K562 (cell line): ENCODE measurements at regions not wholly inside any gene's neighbourhood (a gene's known extent, or its start where the extent isn't known, plus 50 kb on each side); places are given as distances from the start of the nearest gene placed in this dataset.

Source experiments
- ATAC-seq: fragments of 200-7000 bp; cut with Tn5 transposase; 3 replicates; pipeline ENCODE4 v1.9.1; 2020; ENCODE audit warnings: moderate library complexity
- BruUV-seq: library from RNA; stranded (reverse); fragments of 400-500 nt; replicated peaks from 2 replicates; lab custom pipeline; 2021; lab: Mats Ljungman, UMichigan
- CTCF ChIA-PET: fragments of 300-600 bp; formaldehyde crosslinking; extraction: SDS; loops from one replicate; lab custom pipeline; 2021; ENCODE audit warnings: low intra/inter-chr PET ratio; lab: Yijun Ruan, JAX
- POLR2A ChIA-PET: fragments of 300-600, 350-650 bp; sonication (Branson Sonifier 250); formaldehyde crosslinking; extraction: SDS; loops from one replicate; lab custom pipeline; 2021; ENCODE audit warnings: antibody characterized with exemption, inconsistent platforms; lab: Yijun Ruan, JAX
- DNase-seq, 4 experiments: peaks; one replicate each; pipeline versions ENCODE4 v3.0.0 to v3.0.0-alpha.2; 2011 to 2018; ENCODE audit warnings: low spot score in 3 of 4, mixed read lengths in 3 of 4; ENCODE audit errors: extremely low read depth in 1 of 4
- FAIRE-seq: peaks from 2 replicates; lab custom pipeline; 2011; peaks lifted over from hg19 to GRCh38; lab: Jason Lieb, UNC
- H2AFZ ChIP-seq: 2 replicates; pipeline ENCODE4 v1.6.0; 2011; ENCODE audit warnings: low read depth, low read length, control low read depth, inconsistent platforms
- H3K27ac ChIP-seq: fragments of 200-600 bp; 3 replicates; pipeline ENCODE4 v1.8.0; 2011; ENCODE audit warnings: low read depth, mild to moderate bottlenecking, control low read depth, inconsistent platforms, low read length, moderate library complexity, mixed read lengths; ENCODE audit errors: extremely low read depth
- H3K27me3 ChIP-seq, 2 experiments: fragments of 300-600 bp in 1 of 2; 2 replicates in 1 of 2; 3 replicates in 1 of 2; pipeline versions ENCODE4 v1.6.0 to v1.8.0; 2011; ENCODE audit warnings: inconsistent platforms in 2 of 2, low read length in 2 of 2, mild to moderate bottlenecking in 1 of 2, mixed read lengths in 1 of 2, moderate library complexity in 1 of 2; ENCODE audit not compliant: control insufficient read depth in 2 of 2, insufficient read depth in 2 of 2
- H3K36me3 ChIP-seq: fragments of 300-600 bp; 3 replicates; pipeline ENCODE4 v1.8.0; 2011; ENCODE audit warnings: mild to moderate bottlenecking, low read length, inconsistent platforms; ENCODE audit not compliant: control insufficient read depth, insufficient read depth
- H3K4me1 ChIP-seq, 2 experiments: fragments of 200-600 bp in 1 of 2; replicated peaks in 1 of 2; 2 replicates in 1 of 2; 3 replicates in 1 of 2; pipeline versions ENCODE4 v1.5.1 to v1.8.0; 2011; ENCODE audit warnings: inconsistent platforms in 2 of 2, low read length in 2 of 2, mild to moderate bottlenecking in 1 of 2, mixed read lengths in 1 of 2, moderate library complexity in 1 of 2; ENCODE audit not compliant: control insufficient read depth in 2 of 2, insufficient read depth in 2 of 2
- H3K4me2 ChIP-seq: 2 replicates; pipeline ENCODE4 v1.6.1; 2011; ENCODE audit warnings: low read length, control low read depth, inconsistent platforms, mixed read lengths; ENCODE audit not compliant: insufficient read depth
- H3K4me3 ChIP-seq: fragments of 200-600 bp; sonication (generic), shearing (Covaris generic); 2 replicates; pipeline ENCODE4 v1.5.1; 2016; ENCODE audit warnings: control low read depth, inconsistent platforms
- H3K79me2 ChIP-seq: fragments of 200-600 bp; 3 replicates; pipeline ENCODE4 v1.8.0; 2011; ENCODE audit warnings: low read length, inconsistent platforms; ENCODE audit not compliant: control insufficient read depth, insufficient read depth
- H3K9ac ChIP-seq, 2 experiments: 2 replicates each; pipeline versions ENCODE4 v1.6.0 to v1.6.1; 2011; ENCODE audit warnings: low read depth in 2 of 2, low read length in 2 of 2, control low read depth in 1 of 2, inconsistent platforms in 1 of 2, mild to moderate bottlenecking in 1 of 2, mixed read lengths in 1 of 2; ENCODE audit not compliant: insufficient read depth in 1 of 2
- H3K9me1 ChIP-seq: one replicate; pipeline ENCODE4 v1.6.0; 2011; ENCODE audit warnings: inconsistent platforms, mild to moderate bottlenecking, low read length, moderate library complexity; ENCODE audit not compliant: control insufficient read depth, insufficient read depth
- H3K9me3 ChIP-seq: replicated peaks from 2 replicates; pipeline ENCODE4 v1.5.1; 2011; ENCODE audit warnings: low read depth, low read length, inconsistent platforms; ENCODE audit not compliant: control insufficient read depth, insufficient read depth
- H4K20me1 ChIP-seq: replicated peaks from 2 replicates; pipeline ENCODE4 v1.6.1; 2011; ENCODE audit warnings: low read length, inconsistent platforms, mixed read lengths; ENCODE audit not compliant: control insufficient read depth, insufficient read depth
- ARID3B ChIP-seq: fragments of 250-450 bp; sonication (Bioruptor Pico); IDR thresholded peaks from 2 replicates; pipeline ENCODE4 v1.4.0; 2020; ENCODE audit warnings: borderline replicate concordance
- C11orf30 ChIP-seq: fragments of 450-650 bp; IDR thresholded peaks from 2 replicates; pipeline ENCODE4 v1.6.1; 2016; ENCODE audit warnings: low read depth, mild to moderate bottlenecking
- ELK1 ChIP-seq: sonication (generic); formaldehyde crosslinking; IDR thresholded peaks from 2 replicates; pipeline ENCODE4 v1.8.1; 2022; ENCODE audit warnings: missing genetic modification reagents
- FIP1L1 ChIP-seq: fragments of 200-400 bp; formaldehyde crosslinking; IDR thresholded peaks from 2 replicates; pipeline ENCODE4 v1.6.1; 2018; ENCODE audit warnings: mild to moderate bottlenecking, low read depth, low read length; ENCODE audit not compliant: poor library complexity, severe bottlenecking
- KLF16 ChIP-seq: IDR thresholded peaks from 2 replicates; pipeline ENCODE4 v1.6.1; 2016; ENCODE audit warnings: antibody characterized with exemption
- MAFG ChIP-seq: fragments of 450-650 bp; conservative IDR thresholded peaks from 2 replicates; pipeline ENCODE4 v1.6.1; 2016; ENCODE audit warnings: missing genetic modification characterization, missing compliant biosample characterization
- MAFK ChIP-seq: IDR thresholded peaks from 2 replicates; pipeline ENCODE4 v1.6.1; 2011; ENCODE audit warnings: low read length, improper control_type of control experiment
- MCM7 ChIP-seq, 2 experiments: fragments of 450-650 bp; IDR thresholded peaks; 2 replicates each; pipeline ENCODE4 v1.6.1; 2016 to 2018
- NFE2 ChIP-seq: IDR thresholded peaks from 2 replicates; pipeline ENCODE4 v1.6.1; 2014; ENCODE audit warnings: antibody characterized with exemption, low read depth
- NFE2L1 ChIP-seq: fragments of 450-650 bp; IDR thresholded peaks from 2 replicates; pipeline ENCODE4 v1.6.1; 2016; ENCODE audit warnings: missing genetic modification characterization, low read depth, mild to moderate bottlenecking, missing compliant biosample characterization, moderate library complexity, borderline replicate concordance
- NR4A1 ChIP-seq, 2 experiments: fragments of 250-450 bp in 1 of 2; fragments of 450-650 bp in 1 of 2; sonication (Bioruptor Pico) in 1 of 2; IDR thresholded peaks; 2 replicates each; pipeline versions ENCODE4 v1.4.0 to v1.6.1; 2016 to 2020; ENCODE audit warnings: mild to moderate bottlenecking in 2 of 2, missing compliant biosample characterization in 1 of 2, missing genetic modification characterization in 1 of 2, moderate library complexity in 1 of 2
- OTX1 ChIP-seq: fragments of 450-650 bp; formaldehyde crosslinking; IDR thresholded peaks from 2 replicates; pipeline ENCODE4 v1.4.0; 2022; ENCODE audit warnings: mild to moderate bottlenecking
- ZNF586 ChIP-seq: fragments of 450-650 bp; formaldehyde crosslinking; conservative IDR thresholded peaks from 2 replicates; pipeline ENCODE4 v1.4.0; 2020; ENCODE audit warnings: mild to moderate bottlenecking, moderate library complexity
- WGBS: fragments of 100-300 bp; shearing (Covaris generic); methylation state at CpG from one replicate; pipeline ENCODE4 v1.1.6; 2016; ENCODE audit warnings: low coverage, mixed read lengths; ENCODE audit not compliant: insufficient coverage; ENCODE audit errors: missing lambda C conversion rate; 5-methylcytosine and 5-hydroxymethylcytosine counted together
- in situ Hi-C: fragments of 300-500 bp; cut with MboI; formaldehyde crosslinking; loops from 4 replicates; pipeline ENCODE4 v1.15.0; 2018; ENCODE audit warnings: inconsistent platforms, mixed read lengths
- intact Hi-C: fragments of 100-400 bp; cut with micrococcal nuclease; formaldehyde crosslinking; loops from 2 replicates; pipeline ENCODE4 v1.14.2; 2022
- TF ChIP-seq, protein P1 (sequence below): fragments of 450-650 bp; IDR thresholded peaks from 2 replicates; pipeline ENCODE4 v1.7.0; 2016; ENCODE audit warnings: borderline replicate concordance

DNA sequence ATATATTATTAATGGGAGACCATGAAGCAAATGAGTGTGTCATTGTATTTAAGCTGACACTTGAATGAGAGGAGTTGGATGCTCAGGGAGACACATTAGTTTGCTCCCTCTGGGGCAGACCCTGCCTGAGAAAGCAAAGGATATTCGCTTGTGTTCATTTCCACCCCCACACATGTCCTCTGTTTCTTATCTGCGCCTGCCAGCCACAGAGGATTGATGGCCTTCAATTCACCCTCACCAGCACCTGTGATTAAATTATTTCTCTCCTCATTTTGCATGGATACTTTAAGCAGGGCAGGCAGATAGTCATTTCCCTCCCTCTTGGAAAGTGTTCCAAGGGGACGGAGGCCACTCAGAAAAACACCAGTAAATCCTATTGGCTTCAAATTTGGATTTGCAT is 185.2 kb upstream of the GMDS start (continued):
- TF ChIP-seq FIP1L1 = no peak
- TF ChIP-seq KLF16 = no peak
- TF ChIP-seq, all 486 proteins: peak for 3

- in situ Hi-C loops = no loop called here
- TF ChIP-seq MAFK (peak; percentile 39; the same call in 1 of the 2 replicates), ZNF586 (CRISPR knock-in tag) (no peak), C11orf30 (peak; percentile 72), ELK1 (CRISPR knock-in tag) (no peak), ARID3B (CRISPR knock-in tag) (no peak), OTX1 (no peak), NFE2 (peak; percentile 72), MAFG (tag) (peak; percentile 79), MCM7 (IDR thresholded peaks at IDR 0.05) (no peak), NFE2L1 (tag) (peak; percentile 47; the same call in 1 of the 2 replicates), NR4A1 (CRISPR knock-in tag; IDR thresholded peaks at IDR 0.05) (no peak), NR4A1 (tag; IDR thresholded peaks at IDR 0.05) (no peak)
- TF ChIP-seq, protein P1, sequence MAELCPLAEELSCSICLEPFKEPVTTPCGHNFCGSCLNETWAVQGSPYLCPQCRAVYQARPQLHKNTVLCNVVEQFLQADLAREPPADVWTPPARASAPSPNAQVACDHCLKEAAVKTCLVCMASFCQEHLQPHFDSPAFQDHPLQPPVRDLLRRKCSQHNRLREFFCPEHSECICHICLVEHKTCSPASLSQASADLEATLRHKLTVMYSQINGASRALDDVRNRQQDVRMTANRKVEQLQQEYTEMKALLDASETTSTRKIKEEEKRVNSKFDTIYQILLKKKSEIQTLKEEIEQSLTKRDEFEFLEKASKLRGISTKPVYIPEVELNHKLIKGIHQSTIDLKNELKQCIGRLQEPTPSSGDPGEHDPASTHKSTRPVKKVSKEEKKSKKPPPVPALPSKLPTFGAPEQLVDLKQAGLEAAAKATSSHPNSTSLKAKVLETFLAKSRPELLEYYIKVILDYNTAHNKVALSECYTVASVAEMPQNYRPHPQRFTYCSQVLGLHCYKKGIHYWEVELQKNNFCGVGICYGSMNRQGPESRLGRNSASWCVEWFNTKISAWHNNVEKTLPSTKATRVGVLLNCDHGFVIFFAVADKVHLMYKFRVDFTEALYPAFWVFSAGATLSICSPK = no peak
Measured at GRCh38 chr6:2429460-2429859, 184.1 kb upstream of the GMDS start.

More at GRCh38 chr6:2429460-2429859, 184.1 kb upstream of the GMDS start:
- no peaks in the 10 kb centered on the region for H3K36me3 ChIP-seq
- ChIA-PET CTCF (no interaction called here), POLR2A (no interaction called here)
- FAIRE-seq (no peak), ATAC-seq (no peak), DNase-seq (no peak)
- WGBS = 1% methylated on average over 6 of the region's 6 CpGs
- no peak overlapping the region for H3K4me2 ChIP-seq
- peaks cover 8 to 18% of the 10 kb centered on the region in 2 experiments; a peak in 4 of 5 replicates for H3K27me3 ChIP-seq
- no peaks in the 10 kb centered on the region for H4K20me1 ChIP-seq
- no peaks in the 10 kb centered on the region for H3K79me2 ChIP-seq
- BruUV-seq = no TSS peak
- H3K9me3 ChIP-seq = no peaks in the 10 kb centered on the region
- no peak overlapping the region for H3K9ac ChIP-seq
- intact Hi-C loops = no loop called here
- no peaks in the 10 kb centered on the region for H3K9me1 ChIP-seq
- H3K4me3 ChIP-seq = no peak overlapping the region
- H3K4me1 ChIP-seq = no peaks in the 10 kb centered on the region
- no peak overlapping the region for H2AFZ ChIP-seq
- no peak overlapping the region for H3K27ac ChIP-seq
